Hematopoietic multipotent progenitor cell treated with erythropoietin and hydrocortisone succinate and interleukin-3 and kit ligand, for 8 days (in vitro differentiated cells): ENCODE measurements at regions not wholly inside any gene's neighbourhood (a gene's known extent, or its start where the extent isn't known, plus 50 kb on each side); places are given as distances from the start of the nearest gene placed in this dataset.
A peak's percentile ranks its signal among the peaks of the same experiment; 100 is the strongest.

Experiments used
- DNase-seq: peaks from one replicate; pipeline ENCODE4 v3.0.0-alpha.2; 2015

- DNase-seq: no peak
Observed at GRCh38 chr3:76011121-76011520, 225.8 kb upstream of the ZNF717 start.

DNA sequence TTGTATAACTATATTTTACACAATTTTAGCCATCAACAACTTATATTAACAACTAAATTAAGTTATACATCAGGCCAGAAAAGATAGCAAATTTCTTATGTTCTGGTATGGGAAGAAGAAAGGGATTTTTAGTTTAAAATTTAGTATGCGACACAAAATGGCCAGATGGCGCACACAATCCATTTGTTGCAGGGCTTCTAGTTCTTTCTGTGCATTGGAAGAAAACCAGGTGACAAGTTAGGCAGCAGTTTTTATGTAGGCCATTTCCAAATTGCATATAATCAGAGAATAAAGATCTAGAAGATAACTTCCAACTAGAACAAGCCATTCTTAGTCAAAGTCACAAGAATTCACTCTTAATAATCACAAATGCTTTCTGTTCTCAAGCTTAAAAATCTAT lies 230.1 kb upstream of the ZNF717 start:
- no peak for DNase-seq

GRCh38 chr3:76016111-76016510 lies 230.8 kb upstream of the ZNF717 start:
- DNase-seq: no peak

GRCh38 chr3:76016769-76017439 lies 231.6 kb upstream of the ZNF717 start:
- no peak for DNase-seq

DNA sequence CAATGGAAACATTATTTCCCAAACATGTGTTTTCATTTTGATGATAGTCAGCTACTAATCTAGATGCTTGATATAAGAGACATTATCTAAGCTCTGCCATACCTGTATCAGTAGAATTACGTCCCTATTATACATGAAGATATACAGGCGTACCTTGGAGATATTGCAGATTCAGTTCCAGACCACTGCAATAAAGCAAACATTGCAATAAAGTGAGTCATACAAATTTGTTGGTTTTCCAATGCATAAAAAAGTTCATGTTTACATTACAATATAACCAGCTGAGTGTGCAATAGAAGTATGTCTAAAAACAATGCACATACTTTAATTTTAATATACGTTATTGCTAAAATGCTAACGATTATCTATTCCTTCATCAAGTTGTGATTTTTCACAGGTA lies 236.0 kb upstream of the ZNF717 start:
- no peak for DNase-seq

DNA sequence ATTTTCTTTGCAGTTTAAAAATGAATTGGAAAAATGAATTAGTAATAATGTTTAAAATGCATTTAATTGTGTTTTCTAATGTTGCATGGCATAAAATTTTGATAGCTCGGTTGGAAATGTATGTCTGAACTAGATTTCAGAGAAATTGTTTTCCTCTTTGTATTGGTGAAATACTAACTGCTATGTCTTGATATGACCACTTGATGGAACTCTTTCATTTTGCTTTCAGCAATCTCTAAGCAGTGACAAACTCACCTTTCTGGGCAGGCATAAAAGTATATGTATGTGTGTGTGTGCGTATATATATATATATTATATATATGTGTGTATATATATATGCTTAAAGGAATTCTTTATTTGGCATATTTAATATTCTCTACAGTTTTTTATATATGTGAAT lies 239.3 kb upstream of the ZNF717 start:
- peak; percentile 1 for DNase-seq

DNA sequence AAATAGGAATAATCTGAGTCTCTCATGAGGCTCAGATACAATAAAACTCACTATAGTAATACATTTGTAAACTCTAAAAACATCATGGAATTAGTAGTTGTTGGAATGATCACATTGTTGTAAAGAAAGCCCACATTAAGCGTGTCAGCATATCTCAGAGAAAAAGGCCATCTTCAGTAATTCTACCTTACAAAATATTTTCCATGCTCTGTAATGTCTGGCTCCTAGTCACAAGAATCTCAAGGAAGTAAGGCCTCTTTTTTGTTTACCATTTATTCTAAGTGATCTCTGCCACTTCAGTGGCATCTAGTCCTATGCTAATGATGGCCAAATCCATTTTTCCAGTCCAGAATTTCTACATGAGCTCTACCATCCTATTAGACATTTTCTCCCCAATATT lies 240.2 kb upstream of the ZNF717 start:
- no peak for DNase-seq

DNA sequence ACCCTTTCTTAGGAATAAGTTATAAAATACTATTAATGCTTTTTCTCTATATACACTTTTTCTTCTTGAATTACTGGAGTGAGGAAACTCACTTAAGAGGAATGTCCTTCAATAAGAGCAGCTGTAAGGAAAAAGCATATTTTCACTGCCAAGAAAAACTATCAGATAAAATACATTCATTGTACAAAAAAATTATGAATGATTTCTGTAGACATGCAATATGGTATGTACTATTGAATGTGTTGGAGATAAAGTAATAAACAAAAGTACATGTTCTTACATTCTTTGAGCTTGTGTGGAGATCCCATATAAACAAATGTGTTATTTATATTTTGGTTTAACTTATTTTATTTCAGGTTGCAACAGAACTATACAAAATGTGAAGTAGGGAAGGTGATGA lies 241.0 kb upstream of the ZNF717 start:
- no peak for DNase-seq

DNA sequence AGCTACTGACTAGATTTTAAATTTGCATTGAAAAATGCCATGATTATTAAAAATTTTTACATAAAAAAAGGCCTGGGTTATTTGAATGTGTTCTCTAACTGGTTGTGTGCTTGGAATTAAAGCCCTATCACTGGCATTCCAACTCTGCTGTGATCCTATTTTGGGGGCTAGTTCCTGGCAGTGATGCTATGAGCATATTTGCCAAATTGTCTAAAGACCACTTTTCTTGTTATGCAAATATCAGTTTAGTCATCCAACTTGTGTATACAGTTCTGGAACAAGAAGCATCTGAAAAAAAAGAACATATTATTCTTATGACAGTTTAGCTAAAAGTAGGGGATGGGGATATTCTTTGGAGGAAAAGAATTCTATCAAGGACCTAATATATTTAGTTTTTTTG lies 243.4 kb upstream of the ZNF717 start:
- no peak for DNase-seq

DNA sequence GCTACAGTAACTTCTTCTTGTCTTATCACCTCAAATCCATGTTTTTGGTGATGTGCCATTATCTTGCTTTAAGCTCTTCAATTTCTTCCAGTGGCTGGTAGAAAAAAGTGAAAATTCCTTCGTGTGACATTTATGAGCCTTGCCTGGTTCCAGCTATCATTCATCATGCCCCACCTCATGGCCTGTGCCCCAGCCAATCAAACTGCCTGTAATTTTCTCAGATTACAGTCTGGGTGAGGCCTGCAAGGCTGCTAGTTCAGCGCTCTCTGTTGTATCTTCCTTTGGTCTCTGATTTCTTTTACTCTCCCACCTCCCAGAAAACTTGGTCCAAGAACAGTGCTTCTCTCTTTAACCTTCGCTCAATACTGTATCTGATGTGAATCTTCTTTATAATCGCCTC lies 249.3 kb upstream of the ZNF717 start:
- no peak for DNase-seq

DNA sequence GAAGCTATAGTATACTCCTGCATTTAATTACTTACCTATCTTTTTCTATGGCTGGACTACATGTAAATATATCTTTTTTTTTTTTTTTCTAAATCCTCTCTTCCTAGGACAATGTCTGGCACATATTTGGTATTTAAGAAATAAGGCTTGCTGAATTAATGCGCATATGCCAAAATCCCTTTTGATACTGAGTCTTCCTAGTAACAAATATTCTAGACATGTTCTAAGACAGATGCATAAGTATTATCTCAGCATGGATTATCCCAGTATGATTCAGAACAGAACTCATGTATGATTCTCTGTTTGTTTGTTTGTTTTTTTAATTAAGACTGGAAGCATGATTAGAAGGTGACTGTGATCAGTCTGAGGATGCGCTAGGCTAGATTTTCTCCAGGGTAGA lies 249.8 kb upstream of the ZNF717 start:
- no peak for DNase-seq

DNA sequence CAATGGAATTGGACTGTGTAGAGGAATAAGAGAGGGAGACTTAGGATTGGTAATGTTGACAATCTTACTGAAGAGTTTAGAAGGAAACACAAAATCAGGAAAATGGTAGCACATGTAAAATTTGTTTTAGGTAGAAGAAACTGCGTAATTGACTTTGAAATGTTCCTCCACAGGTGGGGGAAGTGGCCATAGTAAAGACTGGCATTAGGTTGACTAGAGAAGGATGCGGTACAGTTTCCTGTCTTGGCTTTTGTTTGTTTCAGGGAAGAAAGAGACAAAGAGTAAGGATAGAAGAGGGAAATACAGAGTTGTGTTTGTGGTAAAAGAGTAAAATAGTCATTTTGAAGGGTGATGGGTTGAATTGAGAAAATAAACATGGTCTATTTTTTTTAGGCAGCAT lies 253.6 kb upstream of the ZNF717 start:
- no peak for DNase-seq

DNA sequence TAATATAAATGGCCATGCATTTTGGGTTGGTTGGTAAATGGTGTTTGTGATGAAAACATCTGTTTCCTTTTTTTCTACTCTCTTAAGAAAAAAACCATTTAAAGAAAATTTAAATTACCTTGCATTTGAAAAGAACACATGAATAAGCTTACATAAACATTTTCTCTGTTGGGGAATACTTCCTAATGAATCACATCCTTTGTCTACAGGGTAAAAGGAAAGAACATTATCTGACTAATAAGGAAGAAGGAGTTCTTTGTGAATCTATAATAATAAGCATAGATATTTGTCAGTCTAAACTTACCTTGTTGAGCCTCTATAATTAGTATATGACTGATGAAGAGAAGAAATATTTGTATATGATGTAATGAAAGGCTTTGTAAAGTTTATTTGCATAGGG lies 254.1 kb upstream of the ZNF717 start:
- no peak for DNase-seq

DNA sequence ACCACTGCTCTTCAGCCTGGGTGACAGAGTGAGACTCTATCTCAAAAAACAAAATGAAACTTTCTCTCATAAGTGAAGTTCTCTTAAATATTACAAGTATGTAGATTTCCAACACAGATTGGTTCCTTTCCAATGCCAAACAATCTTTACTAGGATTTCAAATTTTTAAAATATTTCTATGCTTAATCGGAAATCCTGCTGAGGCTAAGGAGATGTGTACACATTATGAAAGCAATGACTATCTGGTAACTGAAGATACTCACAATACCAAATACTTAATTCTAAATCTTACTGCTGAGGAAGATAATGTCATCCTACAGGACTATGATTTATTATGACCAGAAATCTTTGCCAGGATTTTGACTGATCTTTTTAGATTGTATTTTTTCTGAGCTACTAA lies 255.6 kb upstream of the ZNF717 start:
- DNase-seq: no peak

GRCh38 chr3:76043746-76044145 lies 258.4 kb upstream of the ZNF717 start:
- no peak for DNase-seq

DNA sequence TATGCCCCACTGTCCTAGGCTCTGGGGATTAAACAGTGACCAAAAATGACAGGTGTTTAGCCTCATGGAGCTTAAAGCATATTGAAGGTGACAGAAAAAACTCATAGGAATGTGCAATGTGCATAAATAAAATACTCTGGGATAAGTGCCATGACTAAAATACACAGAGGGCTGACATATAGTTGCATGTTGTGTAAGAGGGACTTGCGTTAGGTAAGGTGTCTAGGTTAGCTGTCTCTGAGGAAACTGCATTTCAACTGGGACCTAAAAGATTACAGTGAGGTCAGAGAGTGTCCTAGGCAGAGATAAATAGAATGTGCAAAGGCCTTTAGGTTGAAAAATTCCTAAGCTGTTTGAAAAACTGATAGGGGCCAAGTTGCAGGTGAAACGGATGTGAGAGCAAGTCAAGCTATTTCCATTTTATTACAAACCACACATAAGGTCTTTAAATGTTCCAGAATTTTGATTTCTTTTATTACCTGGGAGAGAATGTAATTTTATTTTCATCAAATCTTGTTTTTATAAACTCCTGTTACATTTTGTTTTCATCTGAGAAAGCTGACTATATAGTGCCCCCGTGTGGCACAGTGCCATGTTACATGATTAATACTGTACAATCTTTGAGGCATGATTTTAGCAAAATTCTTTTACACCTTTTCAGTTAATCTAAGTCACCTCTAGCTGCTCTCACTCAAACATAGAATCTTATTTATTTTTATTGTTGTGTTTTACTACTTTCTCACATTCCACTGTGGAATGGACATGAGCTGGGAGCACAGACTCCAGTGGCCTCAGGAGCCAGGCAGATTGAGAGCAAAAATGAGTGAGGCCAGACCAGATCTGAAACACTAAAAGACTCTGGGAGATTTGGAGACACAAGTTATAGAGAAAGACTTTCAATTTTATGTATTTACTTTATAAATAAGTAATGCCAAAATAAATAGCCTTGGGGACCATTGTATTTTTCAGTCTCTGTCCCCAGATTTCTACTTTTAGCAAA lies 259.6 kb upstream of the ZNF717 start:
- DNase-seq: peak; percentile 31

GRCh38 chr3:76047368-76047767 lies 262.0 kb upstream of the ZNF717 start:
- DNase-seq: no peak

DNA sequence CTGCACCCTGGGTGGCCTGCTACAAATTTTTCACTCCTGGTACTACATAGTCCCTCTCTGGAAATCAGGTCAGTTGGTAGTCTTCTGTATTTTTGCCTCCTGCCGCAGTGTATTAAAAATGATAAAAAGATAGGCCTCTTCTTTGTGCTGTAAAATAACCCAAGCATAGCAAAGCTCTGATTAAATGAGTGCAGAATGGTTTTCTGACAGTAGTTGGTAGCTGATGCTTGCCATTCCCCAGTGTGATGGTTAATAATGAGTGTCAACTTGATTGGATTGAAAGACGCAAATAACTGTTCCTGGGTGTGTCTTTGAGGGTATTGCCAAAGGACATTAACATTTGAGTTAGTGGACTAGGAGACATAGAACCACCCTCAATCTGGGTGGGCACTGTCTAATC lies 264.4 kb upstream of the ZNF717 start:
- DNase-seq: no peak

DNA sequence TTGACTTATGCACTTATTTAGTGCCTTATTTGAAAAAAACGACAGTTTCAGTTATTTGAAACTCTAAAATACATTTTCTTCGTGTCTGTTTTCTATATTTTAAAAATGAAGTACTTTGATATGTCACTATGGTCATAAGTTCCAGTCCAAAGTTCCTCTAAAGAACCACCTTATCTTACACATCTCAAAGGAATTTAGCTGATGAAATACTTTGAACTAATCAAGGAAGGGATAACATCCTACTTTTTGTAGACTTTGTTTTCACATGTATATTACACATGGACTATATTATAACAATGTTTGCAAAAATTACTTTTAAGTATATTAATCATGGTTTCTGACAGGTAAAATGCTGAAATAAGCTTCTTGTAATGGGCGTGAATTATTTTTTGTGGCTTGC lies 265.8 kb upstream of the ZNF717 start:
- DNase-seq: no peak

GRCh38 chr3:76054404-76054803 lies 269.1 kb upstream of the ZNF717 start:
- DNase-seq: no peak

DNA sequence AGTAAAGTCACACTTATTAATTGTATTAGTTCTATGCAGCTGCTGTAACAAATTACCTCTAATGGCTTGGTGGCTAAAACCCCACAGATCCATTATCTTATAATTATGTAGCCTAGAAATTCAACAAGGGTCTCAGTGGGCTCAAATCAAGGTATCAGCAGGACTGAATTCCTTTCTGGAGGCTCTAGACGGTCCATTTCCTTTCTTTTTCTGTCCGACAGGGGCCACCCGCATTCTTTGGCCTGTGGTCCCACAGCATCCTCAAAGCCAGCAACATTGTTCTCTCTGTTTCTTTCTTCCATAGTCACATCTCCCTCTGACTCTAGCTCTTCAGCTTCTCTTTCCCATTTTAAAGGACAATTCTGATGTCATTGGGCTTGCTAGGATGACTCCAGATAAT lies 276.3 kb upstream of the ZNF717 start:
- DNase-seq: no peak

DNA sequence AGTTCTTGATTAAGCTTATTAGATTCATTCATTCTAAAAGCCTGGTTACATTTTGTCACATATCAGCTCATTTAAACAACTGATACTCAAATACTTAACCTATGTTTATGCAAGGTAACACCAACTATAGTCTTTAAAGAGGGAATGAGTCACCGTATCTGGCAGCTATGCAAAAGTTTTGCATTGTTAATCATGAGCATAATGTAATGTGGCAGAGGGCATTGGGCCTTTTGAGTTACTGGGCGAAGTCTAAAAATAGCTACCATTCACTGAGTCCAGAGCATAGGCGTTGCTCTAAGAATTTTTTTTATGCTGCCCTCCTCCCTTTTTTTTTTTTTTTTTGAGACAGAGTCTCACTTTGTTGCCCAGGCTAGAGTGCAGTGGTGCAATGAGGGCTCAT lies 277.7 kb upstream of the ZNF717 start:
- DNase-seq: no peak

- no peak for DNase-seq
Observed at GRCh38 chr3:76063811-76064210, 278.5 kb upstream of the ZNF717 start.

GRCh38 chr3:76065964-76066363 lies 280.6 kb upstream of the ZNF717 start:
- DNase-seq: no peak
